ENCODE measurements at regions not wholly inside any gene's neighbourhood (a gene's known extent, or its start where the extent isn't known, plus 50 kb on each side); places are given as distances from the start of the nearest gene placed in this dataset.

- CTCF ChIA-PET: no interaction called here
- no peaks in the 10 kb centered on the region for H3K4me1 ChIP-seq (ENCODE audit: control insufficient read depth in 2 of 2, insufficient read depth in 2 of 2, low read length in 2 of 2)
These were observed 189.3 kb downstream of the IPO8 start for GRCh38 chr12:30506411-30506810.

GRCh38 chr12:30501718-30502117 lies 194.0 kb downstream of the IPO8 start:
- no peaks in the 10 kb centered on the region for H3K27me3 ChIP-seq (replicated peaks in 1 of 4; ENCODE audit: control extremely low read depth in 1 of 4, control insufficient read depth in 3 of 4, insufficient read depth in 4 of 4, low read length in 3 of 4)
- Mint-ChIP-seq H3K4me1 (no peaks in the 10 kb centered on the region), H3K27ac (no peak overlapping the region), H3K4me3 (no peak overlapping the region), H3K9me3 (ENCODE audit: insufficient read depth) (no peaks in the 10 kb centered on the region), H3K27me3 (no peaks in the 10 kb centered on the region)
- CTCF ChIA-PET: no interaction called here
- no peak overlapping the region for H3K9ac ChIP-seq (ENCODE audit: low read length)
- DNase-seq: no peak
- intact Hi-C loops (cut with micrococcal nuclease): no loop called here
- no peak for ATAC-seq (ENCODE audit: low read depth)
- H3K4me1 ChIP-seq (ENCODE audit: control insufficient read depth in 2 of 2, insufficient read depth in 2 of 2, low read length in 2 of 2): no peaks in the 10 kb centered on the region
- H3K9me3 ChIP-seq (ENCODE audit: control extremely low read depth in 1 of 3, control insufficient read depth in 2 of 3, insufficient read depth in 1 of 3, low read length in 2 of 3): no peaks in the 10 kb centered on the region
- TF ChIP-seq CTCF (IDR thresholded peaks at IDR 0.05) (no peak), EZH2 (IDR thresholded peaks at IDR 0.05; ENCODE audit: borderline replicate concordance, insufficient read depth, low read depth, low read length, poor library complexity, severe bottlenecking) (no peak)
- no CpG with 5 or more reads among the region's 2 CpGs for WGBS (ENCODE audit: insufficient coverage)
- no peak overlapping the region for H3K4me2 ChIP-seq (replicated peaks; ENCODE audit: low read depth, low read length, poor library complexity, severe bottlenecking)
- H3K79me2 ChIP-seq (ENCODE audit: control insufficient read depth, insufficient read depth, low read length): no peaks in the 10 kb centered on the region
- H2AFZ ChIP-seq (ENCODE audit: insufficient read depth, low read depth, low read length, poor library complexity, severe bottlenecking): no peak overlapping the region
- no peak overlapping the region for H3K27ac ChIP-seq (ENCODE audit: low read length in 2 of 2)
- no peaks in the 10 kb centered on the region for H4K20me1 ChIP-seq (ENCODE audit: control insufficient read depth, insufficient read depth, low read length, poor library complexity, severe bottlenecking)
- POLR2A ChIA-PET: no interaction called here
- H3K36me3 ChIP-seq (replicated peaks in 1 of 2; ENCODE audit: control extremely low read depth in 1 of 2, control insufficient read depth in 1 of 2, extremely low read depth in 1 of 2, insufficient read depth in 2 of 2, low read length in 1 of 2): no peaks in the 10 kb centered on the region
- H3K4me3 ChIP-seq (ENCODE audit: control extremely low read depth in 1 of 5, extremely low read depth in 1 of 5, insufficient read depth in 1 of 5, low read depth in 2 of 5, low read length in 4 of 5): no peak overlapping the region

More at GRCh38 chr12:30506411-30506810, 189.3 kb downstream of the IPO8 start:
- Histone ChIP-seq H3K36me3 (replicated peaks in 1 of 2; ENCODE audit: control extremely low read depth in 1 of 2, control insufficient read depth in 1 of 2, extremely low read depth in 1 of 2, insufficient read depth in 2 of 2, low read length in 1 of 2) (no peaks in the 10 kb centered on the region), H3K79me2 (ENCODE audit: control insufficient read depth, insufficient read depth, low read length) (no peaks in the 10 kb centered on the region), H3K9ac (ENCODE audit: low read length) (no peak overlapping the region), H2AFZ (ENCODE audit: insufficient read depth, low read depth, low read length, poor library complexity, severe bottlenecking) (no peak overlapping the region), H4K20me1 (ENCODE audit: control insufficient read depth, insufficient read depth, low read length, poor library complexity, severe bottlenecking) (no peaks in the 10 kb centered on the region), H3K4me3 (ENCODE audit: control extremely low read depth in 1 of 5, extremely low read depth in 1 of 5, insufficient read depth in 1 of 5, low read depth in 2 of 5, low read length in 4 of 5) (no peak overlapping the region), H3K27me3 (replicated peaks in 1 of 4; ENCODE audit: control extremely low read depth in 1 of 4, control insufficient read depth in 3 of 4, insufficient read depth in 4 of 4, low read length in 3 of 4) (no peaks in the 10 kb centered on the region), H3K4me2 (replicated peaks; ENCODE audit: low read depth, low read length, poor library complexity, severe bottlenecking) (no peak overlapping the region), H3K9me3 (ENCODE audit: control extremely low read depth in 1 of 3, control insufficient read depth in 2 of 3, insufficient read depth in 1 of 3, low read length in 2 of 3) (no peaks in the 10 kb centered on the region), H3K27ac (ENCODE audit: low read length in 2 of 2) (no peak overlapping the region)
- intact Hi-C loops (cut with micrococcal nuclease): no loop called here
- no peak overlapping the region for H3K4me3 Mint-ChIP-seq
- H3K27me3 Mint-ChIP-seq: no peaks in the 10 kb centered on the region
- DNase-seq (no peak), ATAC-seq (ENCODE audit: low read depth) (no peak)
- POLR2A ChIA-PET: no interaction called here
- WGBS (ENCODE audit: insufficient coverage): no CpG with 5 or more reads among the region's 7 CpGs
- no peaks in the 10 kb centered on the region for H3K9me3 Mint-ChIP-seq (ENCODE audit: insufficient read depth)
- TF ChIP-seq CTCF (IDR thresholded peaks at IDR 0.05): no peak
- TF ChIP-seq EZH2 (IDR thresholded peaks at IDR 0.05; ENCODE audit: borderline replicate concordance, insufficient read depth, low read depth, low read length, poor library complexity, severe bottlenecking): no peak
- H3K27ac Mint-ChIP-seq: no peak overlapping the region
- no peaks in the 10 kb centered on the region for H3K4me1 Mint-ChIP-seq
